ENCODE measurements at regions not wholly inside any gene's neighbourhood (a gene's known extent, or its start where the extent isn't known, plus 50 kb on each side); places are given as distances from the start of the nearest gene placed in this dataset.

- TF ChIP-seq ESRRG (CRISPR knock-in tag; IDR thresholded peaks at IDR 0.05) (no peak), RARB (CRISPR knock-in tag; IDR thresholded peaks at IDR 0.05) (no peak), CREB5 (CRISPR knock-in tag; IDR thresholded peaks at IDR 0.05; ENCODE audit: low read depth) (no peak), ZFP30 (CRISPR knock-in tag; IDR thresholded peaks at IDR 0.05) (no peak), ISL1 (CRISPR knock-in tag; IDR thresholded peaks at IDR 0.05) (no peak), GLIS3 (CRISPR knock-in tag; IDR thresholded peaks at IDR 0.05) (no peak), PPARA (CRISPR knock-in tag; IDR thresholded peaks at IDR 0.05; ENCODE audit: borderline replicate concordance) (no peak), PATZ1 (CRISPR knock-in tag; IDR thresholded peaks at IDR 0.05; ENCODE audit: borderline replicate concordance) (no peak), BACH2 (CRISPR knock-in tag; IDR thresholded peaks at IDR 0.05; ENCODE audit: borderline replicate concordance) (no peak)
Observed at GRCh38 chr6:79394690-79395089, 142.5 kb downstream of the LCA5 start.
